HUDEP-2 (cell line): ENCODE measurements at regions not wholly inside any gene's neighbourhood (a gene's known extent, or its start where the extent isn't known, plus 50 kb on each side); places are given as distances from the start of the nearest gene placed in this dataset.

Experiments
- DNase-seq, 76 experiments: peaks; one replicate each; lab custom pipeline; 2025; ENCODE audit not compliant: unreplicated experiment in 76 of 76; lab: John Stamatoyannopoulos, UW

GRCh38 chr6:4591218-4591617 is 185.0 kb upstream of the CDYL start:
- no peak for DNase-seq

- DNase-seq, result no peak
Measured at GRCh38 chr6:4589295-4589694, 186.9 kb upstream of the CDYL start.

- DNase-seq, result no peak
Measured at GRCh38 chr6:4588581-4588980, 187.6 kb upstream of the CDYL start.

- no peak for DNase-seq
Measured at GRCh38 chr6:4588163-4588562, 188.0 kb upstream of the CDYL start.

DNA sequence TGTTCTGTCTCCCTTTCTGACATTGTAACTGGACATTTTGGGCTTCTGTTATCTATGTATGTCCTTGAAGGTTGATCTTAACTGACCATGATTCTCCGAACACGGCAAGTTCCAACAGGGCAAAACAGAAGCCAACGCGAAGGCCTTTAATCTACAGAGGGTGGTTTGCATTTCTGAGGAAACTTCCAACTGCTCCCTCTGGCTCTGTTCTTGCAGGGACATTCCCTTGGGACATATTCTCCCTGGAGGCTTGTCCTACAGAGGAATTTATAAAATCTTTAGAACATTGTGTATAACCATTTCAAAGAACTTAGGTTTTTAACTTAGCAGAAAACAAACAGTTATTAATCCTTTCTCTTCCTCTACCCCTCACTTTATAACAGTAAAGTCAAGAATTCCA is 189.0 kb upstream of the CDYL start:
- no peak for DNase-seq

DNA sequence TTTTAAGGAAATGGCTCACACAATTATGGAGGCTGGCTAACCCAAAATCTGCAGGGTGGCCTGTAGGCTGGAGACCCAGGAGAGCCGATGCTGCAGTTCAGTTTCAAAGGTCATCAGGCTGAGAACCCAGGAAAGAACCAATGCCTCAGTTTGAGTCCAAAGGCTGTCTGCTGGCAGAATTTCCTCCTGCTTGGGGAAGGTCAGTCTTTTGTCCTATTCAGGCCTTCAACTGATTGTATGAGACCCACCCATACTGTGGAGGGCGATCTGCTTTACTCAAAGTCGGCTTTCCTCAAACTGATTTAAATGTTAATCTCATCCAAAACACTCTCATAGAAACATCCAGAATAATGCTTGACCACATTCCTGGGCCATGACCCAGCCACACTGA is 189.7 kb upstream of the CDYL start:
- DNase-seq, result no peak

DNA sequence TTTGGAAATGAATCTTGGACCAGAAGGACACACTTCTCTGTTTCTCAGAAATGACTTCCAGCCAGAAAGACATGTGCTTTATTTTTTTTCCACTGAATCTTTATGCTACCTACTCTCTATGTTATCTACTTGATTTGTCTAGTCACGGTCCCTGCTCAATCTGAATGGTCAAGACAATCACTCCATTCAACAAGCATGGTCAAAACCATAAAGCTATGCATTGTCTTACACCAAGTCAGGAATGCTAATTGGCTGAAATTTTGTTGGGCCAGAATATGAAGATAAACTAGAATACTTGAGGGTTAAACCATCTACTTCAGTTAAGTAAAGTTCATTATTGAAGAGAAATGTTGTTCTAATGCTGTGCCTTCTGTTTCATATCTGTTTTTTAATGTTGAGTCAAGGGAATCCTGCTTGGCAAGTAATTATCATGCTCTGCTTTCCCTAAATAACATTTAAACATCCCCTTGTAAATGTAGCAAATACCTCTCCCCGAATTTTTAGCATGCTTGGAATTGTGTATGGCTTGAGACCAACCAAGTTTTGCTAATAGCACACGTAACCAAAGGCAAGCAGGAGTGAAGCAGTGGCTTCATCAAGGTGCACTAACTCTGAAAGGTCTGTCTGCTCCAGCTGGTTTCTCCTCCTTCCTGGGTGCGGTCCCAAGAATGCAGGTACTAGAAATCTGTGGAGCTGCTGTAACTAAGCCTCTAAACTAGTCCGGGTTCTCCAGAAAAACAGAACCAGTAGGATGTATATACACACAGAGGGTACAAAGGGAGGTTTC is 190.3 kb upstream of the CDYL start:
- no peak for DNase-seq

- DNase-seq, result no peak
Measured at GRCh38 chr6:4584801-4585200, 191.4 kb upstream of the CDYL start.

DNA sequence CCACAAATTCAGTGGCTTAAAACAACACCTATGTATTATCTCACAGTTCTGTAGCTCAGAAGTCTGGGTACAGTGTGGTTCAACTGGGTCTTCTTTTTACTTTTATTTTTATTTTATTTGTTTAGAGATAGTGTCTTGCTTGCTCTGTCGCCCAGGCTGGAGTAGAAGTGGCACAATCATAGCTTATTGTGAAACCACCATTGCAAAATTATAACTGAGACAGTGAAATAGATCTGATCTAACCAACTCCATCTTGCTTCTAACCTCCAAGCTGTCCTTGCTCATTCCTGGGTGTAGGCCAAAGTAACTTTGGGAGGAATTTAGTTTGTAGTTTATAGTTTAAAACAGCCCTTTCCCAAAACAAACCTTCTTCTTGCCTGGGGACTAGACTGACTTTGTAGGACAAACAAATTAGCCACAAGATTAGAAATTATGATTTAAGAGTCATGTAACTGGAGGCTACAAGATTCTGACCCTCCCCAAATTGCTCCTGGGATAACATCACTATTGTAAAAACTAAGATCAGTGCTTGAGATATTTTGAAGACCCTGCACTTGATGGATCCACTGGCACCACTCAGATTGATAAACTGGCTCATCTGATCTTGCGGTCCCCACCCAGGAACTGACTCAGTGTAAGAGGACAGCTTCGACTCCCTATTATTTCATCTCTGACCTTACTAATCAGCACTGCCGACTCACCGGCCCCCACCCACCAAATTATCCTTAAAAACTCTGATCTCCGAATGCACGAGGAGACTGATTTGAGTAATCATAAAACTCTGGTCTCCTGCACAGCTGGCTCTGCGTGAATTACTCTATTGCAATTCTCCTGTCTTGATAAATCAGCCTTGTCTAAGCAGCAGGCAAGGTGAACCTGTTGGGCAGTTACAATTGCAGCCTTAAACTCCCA is 193.4 kb upstream of the CDYL start:
- no peak for DNase-seq

GRCh38 chr6:4581468-4582385 is 194.5 kb upstream of the CDYL start:
- DNase-seq, result no peak

- DNase-seq, result no peak
Measured at GRCh38 chr6:4580361-4580760, 195.8 kb upstream of the CDYL start.

GRCh38 chr6:4577406-4577805 is 198.8 kb upstream of the CDYL start:
- no peak for DNase-seq

- DNase-seq, result no peak
Measured at GRCh38 chr6:4575714-4576113, 200.5 kb upstream of the CDYL start.

DNA sequence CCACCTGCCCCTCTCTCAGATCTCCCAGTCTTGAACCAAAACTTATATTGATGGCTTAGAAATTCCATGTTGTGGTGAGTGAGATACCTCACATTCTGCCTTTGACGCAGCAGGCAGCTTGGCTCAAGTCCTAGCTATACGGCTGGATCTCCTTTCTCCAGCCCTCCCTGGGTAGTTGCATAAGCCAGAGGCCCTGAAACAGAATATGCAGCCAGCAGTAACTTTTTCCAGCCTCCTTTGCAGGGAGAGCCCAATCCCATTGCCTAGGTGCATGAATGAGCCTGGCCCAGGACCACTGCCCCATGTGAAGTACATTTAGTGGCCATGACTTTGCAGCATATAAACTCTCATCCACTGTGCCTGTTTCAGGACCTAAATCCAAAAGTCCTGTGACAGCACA is 202.2 kb upstream of the CDYL start:
- DNase-seq, result no peak

- DNase-seq, result no peak
Measured at GRCh38 chr6:4571011-4571410, 205.2 kb upstream of the CDYL start.

GRCh38 chr6:4568138-4568537 is 208.1 kb upstream of the CDYL start:
- DNase-seq, result no peak

- no peak for DNase-seq
Measured at GRCh38 chr6:4567141-4567540, 209.1 kb upstream of the CDYL start.

- no peak for DNase-seq
Measured at GRCh38 chr6:4565301-4566250, 210.6 kb upstream of the CDYL start.

- DNase-seq, result no peak
Measured at GRCh38 chr6:4564801-4565271, 211.4 kb upstream of the CDYL start.

DNA sequence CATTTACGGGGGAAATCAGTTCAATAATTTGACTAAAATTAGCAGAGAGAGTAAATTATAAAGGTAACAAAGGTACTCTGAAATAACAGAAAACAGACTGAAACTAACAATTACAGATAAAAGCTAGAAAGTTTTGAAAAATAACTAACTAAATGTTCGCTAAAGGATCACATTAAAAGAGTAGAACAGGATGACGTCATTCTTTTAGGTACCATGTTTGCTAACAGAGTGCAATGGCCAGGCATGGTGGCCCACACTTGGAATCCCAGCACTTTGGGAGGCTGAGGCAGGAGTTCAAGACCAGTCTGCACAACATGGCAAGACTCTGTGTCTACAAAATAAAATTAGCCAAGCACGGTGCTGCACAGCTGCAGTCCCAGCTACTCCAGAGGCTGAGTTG is 212.3 kb upstream of the CDYL start:
- no peak for DNase-seq
